IgD-negative memory B cell (primary cell): ENCODE measurements at regions not wholly inside any gene's neighbourhood (a gene's known extent, or its start where the extent isn't known, plus 50 kb on each side); places are given as distances from the start of the nearest gene placed in this dataset.
"Not testable (repeated sequence)": the region's sequence is repeated elsewhere in the genome, so short reads cannot be mapped to it uniquely, and the experiment has no call there.

ENCODE experiments used
- H3K27ac Mint-ChIP-seq, 3 donors: one replicate each; pipeline ENCODE4 v1.8.0; 2020 to 2022; ENCODE audit warnings: mild to moderate bottlenecking in 3 of 3, mixed read lengths in 3 of 3, moderate library complexity in 1 of 3
- H3K27me3 Mint-ChIP-seq: one replicate; pipeline ENCODE4 v1.8.0; 2021; ENCODE audit warnings: mixed read lengths
- H3K36me3 Mint-ChIP-seq: one replicate; pipeline ENCODE4 v1.8.0; 2020; ENCODE audit warnings: mild to moderate bottlenecking, mixed read lengths
- H3K4me1 Mint-ChIP-seq, 3 donors: one replicate each; pipeline ENCODE4 v1.8.0; 2020 to 2022; ENCODE audit warnings: mixed read lengths in 3 of 3, mild to moderate bottlenecking in 1 of 3
- H3K4me3 Mint-ChIP-seq, 4 donors: one replicate each; pipeline ENCODE4 v1.8.0; 2020 to 2022; ENCODE audit warnings: mild to moderate bottlenecking in 4 of 4, mixed read lengths in 4 of 4, moderate library complexity in 3 of 4
- H3K9me3 Mint-ChIP-seq, 3 donors: one replicate each; pipeline ENCODE4 v1.8.0; 2020 to 2021; ENCODE audit warnings: mixed read lengths in 3 of 3, mild to moderate bottlenecking in 1 of 3

DNA sequence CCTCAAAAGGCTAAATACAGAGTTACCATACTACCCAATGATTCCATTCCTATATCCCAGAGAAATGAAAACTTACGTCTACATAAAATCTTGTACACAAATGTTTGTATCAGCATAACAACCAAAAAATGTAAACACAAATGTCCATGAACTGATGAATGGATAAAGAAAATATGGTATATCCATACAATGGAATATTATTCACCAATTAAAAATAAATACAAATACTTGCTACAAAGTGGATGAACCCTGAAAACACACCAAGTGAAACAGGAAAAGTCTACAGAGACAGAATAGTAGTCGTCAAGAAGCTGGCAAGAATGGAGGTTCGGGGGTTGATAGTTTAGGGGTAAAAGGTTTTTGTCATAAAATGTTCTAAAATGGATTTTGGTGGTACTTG, 54.0 kb upstream of the ANKRD28 start:
- peaks cover 0 to 24% (median 21%) of the 10 kb centered on the region in 3 donors for H3K4me1 Mint-ChIP-seq
- H3K27me3 Mint-ChIP-seq, result no peaks in the 10 kb centered on the region
- no peak overlapping the region for H3K4me3 Mint-ChIP-seq
- H3K9me3 Mint-ChIP-seq, result no peaks in the 10 kb centered on the region
- H3K36me3 Mint-ChIP-seq, result peaks cover 13% of the 10 kb centered on the region
- H3K27ac Mint-ChIP-seq, result no peak overlapping the region

DNA sequence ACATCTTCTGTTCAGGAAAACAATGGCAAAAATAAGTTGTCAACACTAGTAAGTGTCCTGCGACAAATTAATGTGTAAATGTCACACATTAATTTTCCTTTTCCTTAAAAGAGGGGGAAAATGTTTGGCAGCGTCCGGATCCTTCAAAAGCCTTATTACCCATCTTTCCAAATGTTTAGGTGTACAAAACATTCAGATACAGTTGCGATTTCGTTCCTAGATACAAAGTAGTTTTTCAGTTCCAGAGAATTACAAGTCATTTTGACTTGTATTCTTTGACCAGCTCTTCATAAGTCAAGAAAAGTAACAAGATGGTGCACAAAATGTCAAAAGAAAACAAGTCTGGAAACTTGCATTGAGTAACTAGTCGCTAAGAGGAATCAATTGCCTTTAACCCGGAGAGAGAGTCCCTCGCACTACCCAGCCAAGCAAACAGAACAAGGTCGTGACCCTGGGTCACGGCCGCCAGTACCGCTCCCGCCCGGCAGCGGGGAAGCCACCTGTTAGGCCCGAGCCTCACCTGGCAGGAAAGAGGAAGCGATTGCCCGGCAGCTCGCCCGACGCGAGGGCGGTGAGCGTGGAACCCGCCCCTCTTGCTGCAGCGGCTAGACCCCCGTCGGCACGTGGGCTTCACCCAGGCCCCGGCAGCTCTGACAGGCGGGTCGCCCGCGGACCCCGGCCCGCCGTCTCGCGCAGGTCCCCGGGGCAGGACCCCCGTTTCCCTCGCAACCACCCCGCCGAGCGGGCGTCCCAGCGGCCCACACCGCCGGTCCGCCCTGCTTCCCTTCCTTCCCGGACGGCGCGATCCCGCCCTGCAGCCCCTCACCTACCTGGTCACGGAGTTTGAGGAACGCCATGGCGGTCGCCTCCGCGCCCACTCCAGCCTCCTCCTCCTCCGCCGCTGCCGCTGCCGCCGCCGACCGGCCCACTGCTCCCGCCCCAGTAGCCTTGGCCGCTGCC, 61.0 kb upstream of the ANKRD28 start:
- no peaks in the 10 kb centered on the region for H3K27me3 Mint-ChIP-seq
- peak overlapping the region; percentile 88 to 98 (median 93) for H3K4me3 Mint-ChIP-seq
- H3K27ac Mint-ChIP-seq, result peak overlapping the region; percentile 90 to 92 (median 90)
- H3K4me1 Mint-ChIP-seq, result peaks cover 11 to 34% (median 26%) of the 10 kb centered on the region in 3 donors
- peaks cover 2% of the 10 kb centered on the region for H3K36me3 Mint-ChIP-seq
- H3K9me3 Mint-ChIP-seq, result no peaks in the 10 kb centered on the region

DNA sequence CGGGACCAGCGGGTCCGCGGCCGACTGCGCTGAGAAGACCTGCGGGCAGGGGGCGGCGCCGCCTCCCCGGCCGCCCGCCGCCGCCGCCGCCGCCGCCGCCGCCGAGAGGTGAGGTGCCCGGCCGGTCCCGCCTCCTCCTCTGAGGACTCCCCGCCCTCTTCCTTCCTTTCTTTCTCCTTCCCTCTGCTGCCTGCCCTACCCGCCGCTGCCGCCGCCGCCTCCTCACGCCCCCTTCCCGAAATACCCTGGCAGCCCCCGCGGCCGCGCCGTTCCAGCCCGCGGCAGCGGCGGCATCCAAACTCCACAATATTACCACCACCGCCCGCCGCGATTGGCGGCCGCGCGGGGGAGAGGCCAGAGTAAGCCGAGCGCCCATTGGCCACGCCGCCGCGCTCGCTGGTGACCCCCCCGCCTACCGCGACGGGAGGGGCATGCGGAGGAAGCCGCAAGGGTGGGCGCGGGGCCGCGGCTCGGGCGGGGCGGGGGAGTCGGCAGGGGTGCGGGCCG, 61.8 kb upstream of the ANKRD28 start:
- peak overlapping the region; percentile 88 to 100 (median 96) for H3K4me3 Mint-ChIP-seq
- H3K27ac Mint-ChIP-seq, result peak overlapping the region; percentile 90 to 98 (median 92)
- no peaks in the 10 kb centered on the region for H3K27me3 Mint-ChIP-seq
- no peaks in the 10 kb centered on the region for H3K9me3 Mint-ChIP-seq
- H3K4me1 Mint-ChIP-seq, result peaks cover 11 to 34% (median 21%) of the 10 kb centered on the region in 3 donors
- peaks cover under 1% of the 10 kb centered on the region for H3K36me3 Mint-ChIP-seq

DNA sequence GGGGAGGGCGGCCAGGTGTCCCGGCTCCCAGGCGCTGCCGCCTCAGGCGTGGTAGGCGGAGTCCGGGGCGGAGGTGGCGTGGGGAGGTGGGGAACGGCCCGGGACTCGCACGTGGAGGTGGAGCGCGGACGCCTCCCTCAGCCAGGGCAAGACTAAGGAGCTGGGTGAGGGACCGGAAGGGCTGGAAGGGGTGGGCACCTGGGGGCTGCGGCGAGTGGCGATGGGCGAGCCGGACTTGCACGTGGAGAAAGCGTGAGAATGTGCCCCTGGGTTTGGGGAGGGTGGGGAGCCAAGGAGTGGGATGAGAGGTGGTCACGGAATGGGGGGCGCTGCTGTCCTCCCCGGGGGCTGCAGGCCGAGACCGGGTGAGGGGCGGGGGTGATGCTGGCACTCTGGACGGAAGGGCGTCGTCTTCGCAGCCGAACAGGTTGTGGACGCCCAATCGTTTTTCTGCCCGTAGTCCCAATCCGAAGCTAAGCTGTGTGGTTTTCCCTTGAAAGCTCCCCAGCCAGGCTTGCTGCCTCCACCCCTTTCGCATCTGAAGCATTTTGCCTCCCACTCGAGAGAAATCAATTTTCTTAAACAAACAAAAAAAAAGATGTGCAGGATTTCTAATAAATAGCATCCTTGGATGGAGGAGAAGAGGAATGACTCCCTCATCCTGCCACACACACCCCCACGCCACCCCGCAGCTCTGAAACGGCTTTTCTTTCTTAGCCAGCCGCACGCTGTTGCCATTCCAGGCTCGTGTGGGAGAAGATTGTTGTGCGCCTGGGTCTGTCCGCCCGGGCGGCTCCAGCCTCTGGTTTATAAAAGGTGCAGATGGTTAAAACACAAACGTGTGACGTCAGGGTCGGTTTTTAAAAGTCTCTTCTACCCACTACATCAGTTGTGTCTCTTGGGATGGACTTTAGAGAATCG, 62.5 kb upstream of the ANKRD28 start:
- peak overlapping the region; percentile 88 to 98 (median 93) for H3K4me3 Mint-ChIP-seq
- H3K27ac Mint-ChIP-seq, result peak overlapping the region; percentile 80 to 92 (median 90)
- H3K27me3 Mint-ChIP-seq, result no peaks in the 10 kb centered on the region
- H3K4me1 Mint-ChIP-seq, result peaks cover 11 to 30% (median 17%) of the 10 kb centered on the region in 3 donors
- H3K9me3 Mint-ChIP-seq, result no peaks in the 10 kb centered on the region
- no peaks in the 10 kb centered on the region for H3K36me3 Mint-ChIP-seq

DNA sequence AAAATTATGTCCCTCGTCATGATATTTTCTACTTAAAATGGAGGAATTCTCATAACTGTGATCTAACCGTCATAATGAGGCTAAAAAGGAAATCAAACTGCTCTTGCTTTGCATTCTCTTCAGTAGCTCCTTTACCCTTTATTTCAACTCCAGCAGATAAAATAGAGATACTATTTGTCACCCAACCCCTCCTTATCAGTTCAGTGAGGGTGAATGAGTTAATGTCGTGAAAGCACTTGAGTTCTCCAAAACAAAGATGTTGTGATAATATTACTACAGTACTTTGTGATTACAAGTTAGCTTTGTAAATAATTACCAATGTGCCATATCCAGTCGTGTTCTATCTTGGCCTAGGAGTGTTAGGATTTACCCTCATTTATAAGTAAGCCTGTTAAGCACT, 63.4 kb upstream of the ANKRD28 start:
- peaks cover 11 to 25% (median 14%) of the 10 kb centered on the region in 3 donors for H3K4me1 Mint-ChIP-seq
- peak overlapping the region; percentile 88 to 98 (median 93) for H3K4me3 Mint-ChIP-seq
- H3K9me3 Mint-ChIP-seq, result no peaks in the 10 kb centered on the region
- no peaks in the 10 kb centered on the region for H3K36me3 Mint-ChIP-seq
- H3K27ac Mint-ChIP-seq, result peak overlapping the region in 2 of 3 donors; percentile 84 to 90
- no peaks in the 10 kb centered on the region for H3K27me3 Mint-ChIP-seq

DNA sequence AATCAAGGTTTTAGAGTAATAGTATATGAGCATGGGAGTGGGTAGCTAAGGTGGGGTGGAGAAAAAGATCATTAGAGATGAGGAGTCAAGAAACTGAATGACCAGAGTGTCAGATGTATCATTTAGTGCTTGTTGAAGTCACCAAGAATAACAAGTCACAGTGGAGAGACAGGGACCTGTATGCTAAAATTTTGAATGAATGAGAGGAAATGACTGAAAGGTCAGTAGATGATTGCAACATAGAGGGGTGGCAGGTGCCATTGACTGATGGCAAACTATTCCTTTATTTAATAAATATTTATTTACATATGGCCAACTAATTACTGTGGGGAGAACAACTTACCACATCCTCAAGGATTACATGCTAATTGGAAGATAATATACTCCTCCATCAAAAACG, 75.0 kb upstream of the ANKRD28 start:
- no peaks in the 10 kb centered on the region for H3K36me3 Mint-ChIP-seq
- H3K27ac Mint-ChIP-seq, result peak overlapping the region in 1 of 3 donors; percentile 44

DNA sequence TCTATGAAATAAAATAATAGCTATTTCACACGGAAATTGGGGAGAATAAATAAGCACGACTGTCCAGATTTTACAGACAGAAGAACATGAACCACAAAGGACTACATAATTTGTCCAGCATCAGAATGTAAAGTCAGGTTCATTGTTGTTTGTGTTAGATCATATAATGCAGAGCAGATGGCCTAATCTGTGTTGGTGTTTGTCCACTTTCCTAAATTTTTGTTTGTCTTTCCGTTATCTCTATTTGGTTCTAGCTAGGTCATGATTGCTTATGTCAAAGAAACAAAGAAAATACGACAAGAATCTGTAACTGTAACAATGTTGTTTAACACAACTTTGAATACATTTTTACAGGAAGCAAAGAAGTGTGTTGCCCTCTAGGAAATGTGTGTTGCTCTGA, 75.6 kb upstream of the ANKRD28 start:
- Mint-ChIP-seq H3K27ac (no peak overlapping the region), H3K36me3 (no peaks in the 10 kb centered on the region), H3K4me3 (no peak overlapping the region), H3K9me3 (peaks cover 0 to 10% (median 6%) of the 10 kb centered on the region in 3 donors), H3K4me1 (peaks cover 0 to 1% (median 0%) of the 10 kb centered on the region in 3 donors), H3K27me3 (no peaks in the 10 kb centered on the region)

More for the DNA sequence above, 75.0 kb upstream of the ANKRD28 start:
- Mint-ChIP-seq H3K4me3 (no peak overlapping the region), H3K27me3 (no peaks in the 10 kb centered on the region), H3K4me1 (peaks cover 0 to 1% (median 0%) of the 10 kb centered on the region in 3 donors), H3K9me3 (peaks cover 0 to 7% (median 6%) of the 10 kb centered on the region in 3 donors)

DNA sequence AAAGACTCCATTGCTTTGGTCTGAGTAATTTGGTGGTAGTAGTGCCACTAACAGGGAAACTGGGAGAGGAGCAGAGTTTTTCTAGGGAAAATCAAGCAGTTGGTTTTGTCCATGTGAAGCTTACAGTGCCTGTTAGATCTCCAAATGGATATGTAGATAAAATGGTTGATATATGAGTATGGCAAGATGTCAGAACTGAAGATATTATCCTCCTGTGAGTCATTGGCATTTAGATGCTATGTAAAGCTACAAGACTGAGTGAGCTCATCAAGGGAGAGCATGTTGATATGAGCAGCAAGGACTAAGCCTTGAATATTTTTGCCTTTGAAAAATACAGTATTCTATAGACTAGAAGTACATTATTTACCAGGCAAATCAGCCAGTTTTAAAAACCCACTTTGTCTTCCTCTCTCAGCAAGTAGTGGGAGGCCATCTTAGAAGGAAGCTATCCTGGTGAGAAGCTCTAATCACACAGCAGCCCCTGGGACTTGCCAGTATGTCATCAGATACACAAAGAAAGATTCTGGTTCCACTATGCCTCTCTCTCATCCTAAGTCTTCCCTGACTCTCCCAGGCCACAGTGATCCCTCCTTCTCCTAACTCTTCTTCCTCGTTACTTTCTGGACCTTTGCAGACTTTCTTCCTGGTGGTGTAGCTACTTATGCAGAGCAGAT, 77.4 kb upstream of the ANKRD28 start:
- Mint-ChIP-seq H3K9me3 (peaks cover 0 to 8% (median 5%) of the 10 kb centered on the region in 3 donors), H3K36me3 (peaks cover 2% of the 10 kb centered on the region), H3K27ac (peak overlapping the region in 1 of 3 donors; percentile 11), H3K4me3 (no peak overlapping the region), H3K4me1 (peaks cover 0 to 2% (median 1%) of the 10 kb centered on the region in 3 donors), H3K27me3 (no peaks in the 10 kb centered on the region)

DNA sequence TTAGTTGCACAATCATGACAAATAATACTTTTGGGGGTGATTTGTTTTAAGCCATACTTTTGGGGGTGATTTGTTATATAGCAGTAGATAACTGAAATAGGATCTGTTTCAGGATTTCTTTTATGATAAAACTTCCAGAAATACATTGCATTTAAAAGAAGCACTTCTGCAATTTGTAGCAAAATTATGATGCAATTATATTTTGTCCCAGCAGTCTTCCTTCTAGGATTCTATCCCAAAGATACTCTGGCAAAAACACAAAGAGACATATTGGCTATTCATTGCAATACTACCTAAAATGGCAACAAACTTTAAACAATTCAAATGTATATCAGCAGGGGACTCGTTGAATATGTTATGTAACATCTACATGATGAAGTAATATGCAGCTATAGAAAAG, 78.9 kb upstream of the ANKRD28 start:
- Mint-ChIP-seq H3K9me3 (peaks cover 0 to 5% (median 3%) of the 10 kb centered on the region in 3 donors), H3K4me1 (peaks cover 0 to 2% (median 1%) of the 10 kb centered on the region in 3 donors), H3K27ac (no peak overlapping the region), H3K27me3 (no peaks in the 10 kb centered on the region), H3K36me3 (peaks cover 4% of the 10 kb centered on the region), H3K4me3 (no peak overlapping the region)

DNA sequence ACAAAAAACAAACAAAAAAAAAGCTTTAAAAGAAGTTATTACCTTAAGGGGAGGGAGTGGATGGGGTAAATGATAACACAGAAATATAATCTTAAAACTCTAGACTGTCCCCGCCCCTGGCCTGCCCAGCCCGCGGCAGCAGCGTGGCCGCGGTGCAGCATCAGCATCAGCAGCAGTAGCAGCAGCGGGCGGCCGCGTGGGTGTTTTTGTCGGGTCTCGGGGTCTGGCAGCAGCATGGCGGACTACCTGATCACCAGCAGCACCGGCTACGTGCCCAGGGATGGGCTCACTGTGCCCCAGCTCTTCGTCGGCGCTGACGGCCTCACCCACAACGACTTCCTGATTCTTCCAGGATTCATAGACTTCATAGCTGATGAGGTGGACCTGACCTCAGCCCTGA, 80.0 kb upstream of the ANKRD28 start:
- H3K4me3 Mint-ChIP-seq, result no peak overlapping the region
- H3K27me3 Mint-ChIP-seq, result no peaks in the 10 kb centered on the region
- no peak overlapping the region for H3K27ac Mint-ChIP-seq
- peaks cover 4% of the 10 kb centered on the region for H3K36me3 Mint-ChIP-seq
- H3K9me3 Mint-ChIP-seq, result peaks cover 0 to 5% (median 3%) of the 10 kb centered on the region in 3 donors
- peaks cover 0 to 2% (median 1%) of the 10 kb centered on the region in 3 donors for H3K4me1 Mint-ChIP-seq

DNA sequence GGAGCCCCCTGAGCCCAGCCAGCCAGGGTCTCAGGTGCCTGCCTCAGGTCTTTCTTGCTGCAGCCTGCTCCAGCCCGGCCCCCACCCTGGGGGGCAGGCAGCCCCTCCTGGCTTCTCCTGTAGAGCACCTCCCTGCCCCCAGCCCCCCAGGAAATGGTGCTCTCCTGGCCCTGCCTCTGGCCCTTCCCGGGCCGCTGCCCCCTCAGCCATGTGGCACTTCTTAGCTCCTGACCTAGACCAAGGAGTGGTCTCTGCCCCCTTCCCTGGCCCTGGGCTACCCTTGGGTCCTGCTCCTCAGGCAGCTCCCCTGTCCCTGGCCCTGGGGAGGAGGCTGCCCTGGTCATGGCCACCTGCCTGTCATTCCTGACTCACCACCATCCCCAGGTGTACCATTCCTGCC, 82.0 kb upstream of the ANKRD28 start:
- H3K4me3 Mint-ChIP-seq, H3K9me3 Mint-ChIP-seq, H3K36me3 Mint-ChIP-seq, H3K27ac Mint-ChIP-seq, H3K4me1 Mint-ChIP-seq, H3K27me3 Mint-ChIP-seq: not testable (repeated sequence)

DNA sequence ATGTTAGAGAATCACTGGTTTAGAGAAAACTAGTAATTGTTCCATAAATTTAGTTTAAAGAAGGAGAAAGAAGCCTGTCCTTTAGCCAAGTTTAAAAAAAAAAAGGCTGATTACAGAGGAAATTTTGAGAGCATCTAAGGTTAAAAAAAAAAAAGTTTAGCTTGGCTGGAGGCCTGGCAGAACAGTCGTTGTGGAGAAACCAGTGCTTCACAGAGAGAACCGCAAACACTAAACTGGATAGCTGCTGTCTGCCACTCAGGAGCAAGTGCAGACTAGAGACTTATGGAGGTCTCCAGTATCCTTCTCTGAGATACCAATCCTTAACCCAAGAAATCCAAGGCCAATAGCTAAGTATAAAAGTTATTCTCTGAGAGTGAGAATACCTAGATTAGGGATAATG, 84.8 kb upstream of the ANKRD28 start:
- Mint-ChIP-seq H3K4me3 (no peak overlapping the region), H3K27me3 (no peaks in the 10 kb centered on the region), H3K27ac (no peak overlapping the region), H3K36me3 (peaks cover 7% of the 10 kb centered on the region), H3K9me3 (peaks cover 7 to 12% (median 8%) of the 10 kb centered on the region in 3 donors), H3K4me1 (peaks cover 0 to 2% (median 0%) of the 10 kb centered on the region in 3 donors)

DNA sequence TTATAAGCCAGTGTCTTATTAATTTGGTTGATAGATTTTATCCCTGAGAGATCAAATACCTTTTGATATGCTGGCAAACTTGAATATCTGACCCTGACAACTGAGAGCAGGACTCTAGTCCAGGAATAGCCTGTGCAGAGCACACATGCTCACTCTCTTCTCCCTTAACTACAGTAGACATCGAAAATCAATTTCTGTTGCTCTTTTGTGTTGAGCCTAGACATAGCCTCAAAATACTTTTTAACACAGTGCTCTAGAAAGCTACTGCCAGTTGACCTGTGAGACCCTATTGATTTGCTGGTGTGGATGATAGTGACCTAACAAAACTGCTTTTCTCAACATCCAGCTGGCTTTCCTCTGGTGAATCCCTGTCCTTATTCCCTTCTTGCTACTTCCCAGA, 86.4 kb upstream of the ANKRD28 start:
- Mint-ChIP-seq H3K4me1 (peaks cover 0 to 2% (median 0%) of the 10 kb centered on the region in 3 donors), H3K27ac (no peak overlapping the region), H3K27me3 (no peaks in the 10 kb centered on the region), H3K4me3 (no peak overlapping the region), H3K36me3 (peaks cover 7% of the 10 kb centered on the region), H3K9me3 (peaks cover 7 to 12% (median 10%) of the 10 kb centered on the region in 3 donors)

DNA sequence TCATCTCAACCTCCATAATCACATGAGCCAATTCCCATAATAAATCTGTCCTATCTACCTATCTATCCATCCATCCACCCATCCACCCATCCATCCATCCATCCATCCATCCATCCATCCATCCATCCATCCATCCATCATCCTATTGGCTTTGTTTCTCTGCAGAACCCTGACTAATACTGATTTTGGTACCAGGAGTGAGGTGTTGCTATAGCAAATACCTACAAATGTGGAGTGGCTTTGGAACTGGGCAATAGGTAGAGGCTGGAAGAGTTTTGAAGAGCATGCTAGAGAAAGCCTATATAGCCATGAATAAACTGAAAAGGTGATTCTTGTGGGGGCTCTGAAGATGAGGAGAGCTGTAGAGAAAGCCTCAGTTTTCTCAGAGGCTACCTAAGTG, 88.7 kb upstream of the ANKRD28 start:
- Mint-ChIP-seq H3K4me3 (no peak overlapping the region), H3K36me3 (peaks cover 3% of the 10 kb centered on the region), H3K27ac (no peak overlapping the region), H3K4me1 (no peaks in the 10 kb centered on the region), H3K9me3 (peaks cover 5 to 12% (median 10%) of the 10 kb centered on the region in 3 donors), H3K27me3 (no peaks in the 10 kb centered on the region)
